CD4-positive, alpha-beta T cell treated with Interleukin-1 beta for 1 hour (primary cell): ENCODE measurements at regions not wholly inside any gene's neighbourhood (a gene's known extent, or its start where the extent isn't known, plus 50 kb on each side); places are given as distances from the start of the nearest gene placed in this dataset.

Experiments used
- DNase-seq, 2 donors: peaks; one replicate each; pipeline ENCODE4 v3.0.0-alpha.2; 2020 to 2022

GRCh38 chr13:52929846-52930245 lies 81.4 kb upstream of the PCDH8 start:
- DNase-seq = no peak

GRCh38 chr13:52926971-52927370 lies 78.5 kb upstream of the PCDH8 start:
- no peak for DNase-seq

- DNase-seq = no peak
These were observed 77.4 kb upstream of the PCDH8 start for GRCh38 chr13:52925775-52926285.

GRCh38 chr13:52925251-52925650 lies 76.8 kb upstream of the PCDH8 start:
- DNase-seq = no peak

- no peak for DNase-seq
These were observed 76.1 kb upstream of the PCDH8 start for GRCh38 chr13:52924289-52925148.

- DNase-seq = no peak
These were observed 74.5 kb upstream of the PCDH8 start for GRCh38 chr13:52922961-52923360.

GRCh38 chr13:52921194-52921593 lies 72.8 kb upstream of the PCDH8 start:
- peak; percentile 2 to 37 for DNase-seq

- DNase-seq = no peak
These were observed 68.1 kb upstream of the PCDH8 start for GRCh38 chr13:52916486-52916990.

GRCh38 chr13:52911340-52911739 lies 62.9 kb upstream of the PCDH8 start:
- no peak for DNase-seq

- DNase-seq = peak in 1 of 2 donors; percentile 1
These were observed 61.9 kb upstream of the PCDH8 start for GRCh38 chr13:52910318-52910717.

- DNase-seq = no peak
These were observed 57.9 kb upstream of the PCDH8 start for GRCh38 chr13:52906122-52906903.

- no peak for DNase-seq
These were observed 57.3 kb upstream of the PCDH8 start for GRCh38 chr13:52905701-52906100.

GRCh38 chr13:52903320-52903719 lies 54.9 kb upstream of the PCDH8 start:
- DNase-seq = no peak

- DNase-seq = no peak
These were observed 50.8 kb upstream of the PCDH8 start for GRCh38 chr13:52899206-52899605.
